Testis (tissue), 2 donors: ENCODE measurements at regions not wholly inside any gene's neighbourhood (a gene's known extent, or its start where the extent isn't known, plus 50 kb on each side); places are given as distances from the start of the nearest gene placed in this dataset.

ENCODE experiments used
- CTCF ChIP-seq, 3 experiments: fragments of 450-650 bp in 2 of 3; fragments of 200-600 bp in 1 of 3; sonication (generic) in 1 of 3; IDR thresholded peaks; one replicate each; pipeline ENCODE4 v1.5.1; 2016 to 2019; ENCODE audit warnings: antibody characterized with exemption in 3 of 3, mild to moderate bottlenecking in 2 of 3, moderate library complexity in 1 of 3
- POLR2A ChIP-seq: fragments of 450-650 bp; IDR thresholded peaks from one replicate; pipeline ENCODE4 v1.6.1; 2017; ENCODE audit warnings: antibody characterized with exemption, mild to moderate bottlenecking, moderate library complexity

GRCh38 chr9:14383773-14384172 lies 69.8 kb upstream of the NFIB start:
- TF ChIP-seq CTCF (IDR thresholded peaks at IDR 0.05) = no peak
- no peak for TF ChIP-seq POLR2A
